Loucy (cell line): ENCODE measurements at regions not wholly inside any gene's neighbourhood (a gene's known extent, or its start where the extent isn't known, plus 50 kb on each side); places are given as distances from the start of the nearest gene placed in this dataset.

ENCODE experiments used
- EZH2phosphoT487 ChIP-seq: fragments of 200-600 bp; IDR thresholded peaks from 2 replicates; pipeline ENCODE4 v1.6.1; 2018; ENCODE audit warnings: antibody characterized with exemption, mild to moderate bottlenecking, moderate library complexity, borderline replicate concordance
- TF ChIP-seq, protein P1 (sequence below): fragments of 200-600 bp; sonication (generic); conservative IDR thresholded peaks from 2 replicates; pipeline ENCODE4 v1.5.1; 2014; ENCODE audit warnings: mild to moderate bottlenecking, antibody characterized with exemption, low read length

DNA sequence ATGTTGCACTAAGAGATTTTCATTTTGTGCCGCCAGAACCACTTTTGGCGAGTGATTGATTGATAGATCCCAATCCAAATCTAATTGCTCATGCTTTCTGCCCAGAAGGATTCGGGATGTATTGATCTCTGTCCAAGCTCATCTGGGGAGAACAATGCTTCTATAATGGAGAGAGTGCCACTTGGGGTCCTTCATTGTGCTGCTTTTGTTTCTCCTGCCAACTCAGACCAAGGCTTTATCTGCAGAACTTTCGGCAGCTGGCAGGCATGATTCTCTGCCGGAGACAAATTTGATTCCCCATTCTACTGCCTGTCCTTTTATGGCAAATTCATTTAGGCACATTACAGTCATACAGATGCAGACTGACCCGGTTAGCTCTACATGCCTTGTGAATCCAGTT, 62.9 kb upstream of the NTM start:
- TF ChIP-seq, protein P1, sequence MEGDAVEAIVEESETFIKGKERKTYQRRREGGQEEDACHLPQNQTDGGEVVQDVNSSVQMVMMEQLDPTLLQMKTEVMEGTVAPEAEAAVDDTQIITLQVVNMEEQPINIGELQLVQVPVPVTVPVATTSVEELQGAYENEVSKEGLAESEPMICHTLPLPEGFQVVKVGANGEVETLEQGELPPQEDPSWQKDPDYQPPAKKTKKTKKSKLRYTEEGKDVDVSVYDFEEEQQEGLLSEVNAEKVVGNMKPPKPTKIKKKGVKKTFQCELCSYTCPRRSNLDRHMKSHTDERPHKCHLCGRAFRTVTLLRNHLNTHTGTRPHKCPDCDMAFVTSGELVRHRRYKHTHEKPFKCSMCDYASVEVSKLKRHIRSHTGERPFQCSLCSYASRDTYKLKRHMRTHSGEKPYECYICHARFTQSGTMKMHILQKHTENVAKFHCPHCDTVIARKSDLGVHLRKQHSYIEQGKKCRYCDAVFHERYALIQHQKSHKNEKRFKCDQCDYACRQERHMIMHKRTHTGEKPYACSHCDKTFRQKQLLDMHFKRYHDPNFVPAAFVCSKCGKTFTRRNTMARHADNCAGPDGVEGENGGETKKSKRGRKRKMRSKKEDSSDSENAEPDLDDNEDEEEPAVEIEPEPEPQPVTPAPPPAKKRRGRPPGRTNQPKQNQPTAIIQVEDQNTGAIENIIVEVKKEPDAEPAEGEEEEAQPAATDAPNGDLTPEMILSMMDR: no peak
- TF ChIP-seq EZH2phosphoT487: no peak
